ENCODE measurements at regions not wholly inside any gene's neighbourhood (a gene's known extent, or its start where the extent isn't known, plus 50 kb on each side); places are given as distances from the start of the nearest gene placed in this dataset.

DNA sequence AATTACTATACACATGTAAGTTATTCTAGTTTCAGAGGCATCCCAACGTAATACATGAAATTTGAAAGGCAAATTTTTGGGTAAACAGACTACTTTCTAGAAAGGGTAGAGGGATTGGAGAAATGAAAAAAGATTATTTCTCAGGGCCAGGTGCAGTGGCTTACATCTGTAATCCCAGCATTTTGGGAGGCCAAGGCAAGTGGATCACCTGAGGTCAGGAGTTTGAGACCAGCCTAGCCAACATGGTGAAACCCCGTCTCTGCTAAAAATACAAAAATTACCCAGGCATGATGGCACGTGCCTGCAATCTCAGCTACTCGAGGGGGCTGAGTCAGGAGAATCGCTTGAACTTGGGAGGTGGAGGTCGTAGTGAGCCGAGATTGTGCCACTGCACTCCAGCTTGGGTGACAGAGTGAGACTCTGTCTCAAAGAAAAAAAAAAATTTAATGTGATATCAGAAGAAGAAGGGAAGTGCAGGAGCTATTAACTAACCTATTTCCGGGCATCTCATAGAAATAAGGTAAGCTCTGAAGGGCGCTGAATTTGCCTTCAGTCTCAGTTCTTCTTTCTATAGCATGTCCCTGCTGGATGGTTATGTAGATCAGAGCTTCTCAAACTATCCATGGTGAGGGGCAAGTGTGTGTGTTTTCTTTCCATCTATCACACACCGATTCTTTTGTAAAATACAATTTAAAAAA is 100.3 kb upstream of the MTHFD1L start:
- TF ChIP-seq CTCF (IDR thresholded peaks at IDR 0.05) (no peak), EP300 (IDR thresholded peaks at IDR 0.05) (no peak), POLR2A (IDR thresholded peaks at IDR 0.05) (no peak)
